ENCODE measurements at regions not wholly inside any gene's neighbourhood (a gene's known extent, or its start where the extent isn't known, plus 50 kb on each side); places are given as distances from the start of the nearest gene placed in this dataset.

DNA sequence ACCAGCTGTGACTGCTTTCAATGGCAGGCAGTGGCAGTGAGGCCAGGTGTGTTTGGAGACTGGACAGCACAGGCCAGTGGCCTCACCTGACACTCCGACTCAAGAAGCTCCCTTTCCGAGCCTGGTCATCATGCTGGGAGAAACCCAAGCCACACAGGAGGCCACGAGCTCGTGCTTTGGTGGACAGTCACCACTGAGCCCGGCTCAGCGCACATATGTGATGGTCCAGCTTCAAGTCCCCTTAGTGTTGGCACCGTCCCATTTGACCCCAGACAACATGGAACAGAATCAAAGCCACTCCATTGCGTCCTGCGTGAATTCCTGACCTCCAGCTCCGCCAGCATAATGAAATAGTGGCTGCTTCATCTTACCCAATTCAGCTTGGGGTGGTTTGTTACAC is 64.0 kb upstream of the PPP1R26 start:
- Mint-ChIP-seq H3K9me3 (no peaks in the 10 kb centered on the region), H3K27me3 (peaks cover 35% of the 10 kb centered on the region), H3K36me3 (no peaks in the 10 kb centered on the region), H3K4me1 (no peaks in the 10 kb centered on the region), H3K4me3 (no peak overlapping the region), H3K27ac (no peak overlapping the region)
- no peak for ATAC-seq

DNA sequence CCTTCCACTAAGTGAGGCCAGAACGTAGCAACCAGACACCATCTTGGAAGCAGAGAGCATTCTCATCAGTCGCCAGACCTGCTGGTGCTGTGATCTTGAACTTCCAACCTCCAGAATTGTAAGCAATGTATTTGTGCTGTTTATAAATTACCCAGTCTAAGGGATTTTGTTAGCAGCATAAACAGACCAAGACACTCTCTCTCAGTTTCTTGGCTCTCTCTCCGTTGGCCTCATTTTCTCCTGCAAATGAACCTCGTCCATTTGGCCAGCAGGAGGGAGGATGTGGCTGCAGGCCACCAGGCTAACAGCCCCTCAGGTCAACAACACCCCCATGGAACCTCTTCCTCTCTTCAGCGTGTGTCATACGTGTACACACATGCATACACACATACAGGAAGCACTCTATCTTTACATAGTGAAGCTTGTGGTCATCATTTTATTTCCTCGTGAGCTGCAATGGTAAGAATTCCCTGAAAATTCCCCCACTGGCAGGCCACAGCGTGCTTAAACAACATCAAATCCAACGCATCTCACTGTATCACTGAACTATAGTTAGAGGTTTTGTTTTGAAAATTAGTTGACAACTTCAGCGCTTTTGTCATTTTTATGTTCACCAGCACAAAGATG is 62.8 kb upstream of the PPP1R26 start:
- Mint-ChIP-seq H3K4me3 (no peak overlapping the region), H3K9me3 (no peaks in the 10 kb centered on the region), H3K4me1 (no peaks in the 10 kb centered on the region), H3K27ac (no peak overlapping the region), H3K27me3 (peaks cover 39% of the 10 kb centered on the region), H3K36me3 (no peaks in the 10 kb centered on the region)
- no peak for ATAC-seq

DNA sequence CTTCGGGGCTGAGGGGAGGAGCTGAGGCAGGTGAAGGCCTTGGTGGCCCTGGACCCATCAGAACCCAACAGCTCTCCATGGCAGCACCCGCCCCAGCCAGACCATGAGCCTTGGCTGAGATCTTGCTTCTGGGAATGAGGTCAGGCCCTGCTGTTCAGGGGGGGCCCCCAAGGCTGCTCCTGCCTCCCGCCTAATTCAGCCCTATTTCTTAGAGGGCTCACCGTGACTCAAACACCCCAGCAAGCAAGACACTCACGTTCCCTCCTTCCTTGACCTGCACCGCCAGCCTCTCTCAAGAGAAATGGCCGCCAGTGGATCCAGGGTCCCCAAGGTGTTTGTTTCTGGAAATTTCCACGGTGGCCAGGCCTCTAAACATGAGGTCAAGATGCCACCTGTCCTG is 61.4 kb upstream of the PPP1R26 start:
- ATAC-seq = no peak
- Mint-ChIP-seq H3K9me3 (no peaks in the 10 kb centered on the region), H3K4me3 (no peak overlapping the region), H3K36me3 (no peaks in the 10 kb centered on the region), H3K27me3 (peaks cover 48% of the 10 kb centered on the region), H3K4me1 (no peaks in the 10 kb centered on the region), H3K27ac (no peak overlapping the region)

DNA sequence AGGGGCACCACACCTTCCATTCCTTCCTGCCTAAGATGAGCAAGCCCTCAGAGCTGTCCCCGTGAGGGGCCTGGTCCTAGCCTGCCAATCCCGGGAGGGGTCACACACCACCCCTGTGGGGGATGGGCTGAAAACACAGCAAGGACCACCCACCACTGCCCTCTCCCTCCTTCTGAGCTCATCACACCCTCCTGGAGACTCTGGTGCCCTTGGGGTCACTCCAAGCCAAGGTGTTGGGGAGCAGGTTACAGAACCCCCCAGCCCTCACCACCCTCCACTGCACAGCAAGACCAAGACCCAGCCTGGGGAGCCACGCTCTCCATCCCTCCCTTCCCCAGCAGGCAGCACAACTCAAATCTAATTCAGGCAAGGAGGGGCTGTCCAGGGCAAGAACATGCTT is 60.5 kb upstream of the PPP1R26 start:
- H3K27me3 Mint-ChIP-seq = peaks cover 55% of the 10 kb centered on the region
- H3K4me1 Mint-ChIP-seq = no peaks in the 10 kb centered on the region
- H3K9me3 Mint-ChIP-seq = peaks cover 2% of the 10 kb centered on the region
- H3K4me3 Mint-ChIP-seq = no peak overlapping the region
- no peaks in the 10 kb centered on the region for H3K36me3 Mint-ChIP-seq
- peak; percentile 41 for ATAC-seq
- no peak overlapping the region for H3K27ac Mint-ChIP-seq

DNA sequence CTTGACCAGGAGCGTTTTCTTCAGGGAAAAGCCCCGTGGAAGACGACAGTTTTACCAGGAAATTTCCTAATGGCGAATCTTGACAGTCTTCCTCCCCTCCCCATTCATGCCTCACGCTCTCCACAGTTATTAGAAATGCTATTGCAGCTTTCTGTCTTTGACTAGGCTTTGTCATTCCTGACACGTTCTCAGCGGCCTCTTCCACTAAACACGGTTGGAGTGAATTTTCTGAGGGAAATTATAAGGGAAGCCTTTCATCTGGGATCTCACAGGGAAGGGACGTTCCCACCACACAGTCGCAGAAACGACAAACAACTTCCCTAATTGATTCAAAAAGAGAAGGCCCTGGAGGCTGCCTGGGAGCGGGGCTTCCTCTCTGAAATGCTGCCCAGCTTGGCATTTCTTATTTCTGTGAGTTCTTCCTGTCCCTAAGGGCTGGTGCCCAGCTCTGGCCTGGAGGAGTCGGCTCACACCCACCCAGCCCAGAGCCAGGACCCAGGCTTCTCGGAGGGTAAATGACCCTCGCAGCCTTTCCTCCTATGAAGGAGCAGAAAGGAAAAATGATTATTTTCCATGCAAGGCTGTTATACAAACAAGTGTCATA is 57.1 kb upstream of the PPP1R26 start:
- ATAC-seq = no peak
- H3K9me3 Mint-ChIP-seq = peaks cover 6% of the 10 kb centered on the region

DNA sequence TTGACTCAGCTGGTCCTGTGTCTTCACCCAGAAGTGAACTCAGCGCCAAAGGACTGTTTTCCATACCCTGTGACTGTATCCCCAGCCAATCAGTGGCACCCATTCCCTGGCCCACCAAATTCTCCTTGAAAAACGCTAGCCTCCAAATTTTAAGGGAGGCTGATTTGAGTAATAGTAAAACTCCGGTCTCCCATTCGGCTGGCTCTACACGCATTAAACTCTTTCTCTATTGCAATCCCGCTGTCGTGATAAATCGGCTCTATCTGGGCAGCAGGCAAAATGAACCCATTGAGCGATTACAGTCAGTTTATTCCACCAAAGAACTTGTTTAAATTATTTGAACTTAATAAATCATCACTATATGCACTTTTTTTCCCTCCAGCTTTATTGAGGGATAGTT is 55.9 kb upstream of the PPP1R26 start:
- Mint-ChIP-seq H3K4me3 (no peak overlapping the region), H3K4me1 (no peaks in the 10 kb centered on the region), H3K9me3 (peaks cover 6% of the 10 kb centered on the region), H3K27me3 (peaks cover 53% of the 10 kb centered on the region), H3K27ac (no peak overlapping the region), H3K36me3 (no peaks in the 10 kb centered on the region)
- ATAC-seq = no peak

More for the DNA sequence above, 57.1 kb upstream of the PPP1R26 start:
- Mint-ChIP-seq H3K27me3 (peaks cover 66% of the 10 kb centered on the region), H3K4me3 (no peak overlapping the region), H3K4me1 (no peaks in the 10 kb centered on the region), H3K27ac (no peak overlapping the region), H3K36me3 (no peaks in the 10 kb centered on the region)
